PC-9 (cell line): ENCODE measurements at regions not wholly inside any gene's neighbourhood (a gene's known extent, or its start where the extent isn't known, plus 50 kb on each side); places are given as distances from the start of the nearest gene placed in this dataset.

ENCODE experiments used
- BruUV-seq: library from RNA; stranded (reverse); fragments of 400-500 nt; replicated peaks from 2 replicates; lab custom pipeline; 2021; lab: Mats Ljungman, UMichigan
- CTCF ChIA-PET: fragments of 300-600 bp; sonication (Branson Sonifier 250); formaldehyde crosslinking; loops from one replicate; lab custom pipeline; 2022; ENCODE audit warnings: antibody characterized with exemption; lab: Charles Lee
- POLR2A ChIA-PET: fragments of 300-600 bp; sonication (Branson Sonifier 250); formaldehyde crosslinking; loops from one replicate; lab custom pipeline; 2022; ENCODE audit warnings: antibody characterized with exemption; ENCODE audit not compliant: unreplicated experiment; lab: Charles Lee
- DNase-seq, 2 experiments: peaks; one replicate each; pipeline versions ENCODE4 v3.0.0 to v3.0.0-alpha.2; 2015 to 2022; ENCODE audit warnings: mixed read lengths in 1 of 2
- H2AFZ ChIP-seq: fragments of 200-600 bp; sonication (generic); 2 replicates; pipeline ENCODE4 v1.8.1; 2017; ENCODE audit warnings: antibody characterized with exemption
- H3F3A ChIP-seq: fragments of 200-600 bp; sonication (generic); 2 replicates; pipeline ENCODE4 v1.8.1; 2017; ENCODE audit warnings: antibody characterized with exemption, mild to moderate bottlenecking, low read depth; ENCODE audit not compliant: insufficient read depth
- H3K27ac ChIP-seq: fragments of 200-600 bp; sonication (generic); 2 replicates; pipeline ENCODE4 v1.6.1; 2016; ENCODE audit warnings: mixed run types
- H3K27me3 ChIP-seq: fragments of 200-600 bp; sonication (generic); 2 replicates; pipeline ENCODE4 v1.6.1; 2016; ENCODE audit warnings: low read depth, mixed run types; ENCODE audit not compliant: insufficient read depth
- H3K36me3 ChIP-seq: fragments of 200-600 bp; sonication (generic); 2 replicates; pipeline ENCODE4 v1.6.1; 2016; ENCODE audit warnings: low read depth, mixed run types
- H3K4me1 ChIP-seq: fragments of 200-600 bp; sonication (generic); replicated peaks from 2 replicates; pipeline ENCODE4 v1.6.1; 2016; ENCODE audit warnings: mixed run types; ENCODE audit not compliant: insufficient read depth
- H3K4me2 ChIP-seq: fragments of 200-600 bp; sonication (generic); 2 replicates; pipeline ENCODE4 v1.6.1; 2017; ENCODE audit warnings: mixed run types
- H3K4me3 ChIP-seq: fragments of 200-600 bp; sonication (generic); 2 replicates; pipeline ENCODE4 v1.6.1; 2016; ENCODE audit warnings: mixed run types
- H3K79me2 ChIP-seq: fragments of 200-600 bp; sonication (generic); 2 replicates; pipeline ENCODE4 v1.6.1; 2017; ENCODE audit warnings: low read depth, mixed run types
- H3K9me2 ChIP-seq: fragments of 200-600 bp; sonication (generic); 2 replicates; pipeline ENCODE4 v1.8.1; 2017; ENCODE audit warnings: mild to moderate bottlenecking; ENCODE audit not compliant: insufficient read depth
- H3K9me3 ChIP-seq: fragments of 200-600 bp; sonication (generic); 2 replicates; pipeline ENCODE4 v1.8.1; 2016; ENCODE audit warnings: low read depth; ENCODE audit not compliant: insufficient read depth
- H4K20me1 ChIP-seq: fragments of 200-600 bp; sonication (generic); 2 replicates; pipeline ENCODE4 v1.8.1; 2017; ENCODE audit not compliant: insufficient read depth
- CTCF ChIP-seq: fragments of 200-600 bp; sonication (generic); conservative IDR thresholded peaks from 2 replicates; pipeline ENCODE4 v1.6.1; 2017; ENCODE audit warnings: mixed run types, antibody characterized with exemption, mild to moderate bottlenecking, moderate library complexity
- EZH2 ChIP-seq: fragments of 200-600 bp; sonication (generic); IDR thresholded peaks from 2 replicates; pipeline ENCODE4 v1.8.0; 2017; ENCODE audit warnings: antibody characterized with exemption, low read depth
- intact Hi-C: fragments of 100-400 bp; cut with micrococcal nuclease; formaldehyde crosslinking; loops from one replicate; pipeline ENCODE4 v1.10.0; 2022; ENCODE audit not compliant: unreplicated experiment

GRCh38 chr21:37983336-37984095 is 67.3 kb upstream of the KCNJ6 start:
- POLR2A ChIA-PET, result no interaction called here
- Histone ChIP-seq H3K4me3 (no peak overlapping the region), H3K27ac (no peak overlapping the region), H4K20me1 (no peaks in the 10 kb centered on the region), H3K36me3 (no peaks in the 10 kb centered on the region), H3K4me1 (no peaks in the 10 kb centered on the region), H3F3A (no peaks in the 10 kb centered on the region), H3K79me2 (no peaks in the 10 kb centered on the region), H3K4me2 (no peak overlapping the region), H2AFZ (no peak overlapping the region), H3K9me2 (no peaks in the 10 kb centered on the region), H3K9me3 (no peaks in the 10 kb centered on the region), H3K27me3 (peaks cover 24% of the 10 kb centered on the region; the same call in 1 of the 2 replicates)
- CTCF ChIA-PET, result no interaction called here
- BruUV-seq, result no TSS peak
- intact Hi-C loops, result no loop called here
- no peak for DNase-seq
- TF ChIP-seq EZH2, result no peak
- TF ChIP-seq CTCF, result no peak

GRCh38 chr21:37984416-37984815 is 68.2 kb upstream of the KCNJ6 start:
- Histone ChIP-seq H4K20me1 (no peaks in the 10 kb centered on the region), H3F3A (no peaks in the 10 kb centered on the region), H3K9me3 (no peaks in the 10 kb centered on the region), H3K4me1 (no peaks in the 10 kb centered on the region), H3K27ac (no peak overlapping the region), H3K79me2 (no peaks in the 10 kb centered on the region), H3K4me3 (no peak overlapping the region), H3K9me2 (no peaks in the 10 kb centered on the region), H2AFZ (no peak overlapping the region), H3K27me3 (peaks cover 20% of the 10 kb centered on the region; the same call in 1 of the 2 replicates), H3K36me3 (no peaks in the 10 kb centered on the region), H3K4me2 (no peak overlapping the region)
- ChIA-PET CTCF (no interaction called here), POLR2A (no interaction called here)
- TF ChIP-seq CTCF, result no peak
- TF ChIP-seq EZH2, result no peak
- BruUV-seq, result no TSS peak
- no peak for DNase-seq
- intact Hi-C loops, result no loop called here

- Histone ChIP-seq H3K27ac (no peak overlapping the region), H3K4me1 (no peaks in the 10 kb centered on the region), H3K27me3 (peaks cover 11% of the 10 kb centered on the region; the same call in 1 of the 2 replicates), H3K9me2 (no peaks in the 10 kb centered on the region), H3K4me2 (no peak overlapping the region), H3F3A (no peaks in the 10 kb centered on the region), H2AFZ (no peak overlapping the region), H3K79me2 (no peaks in the 10 kb centered on the region), H4K20me1 (no peaks in the 10 kb centered on the region), H3K4me3 (no peak overlapping the region), H3K36me3 (no peaks in the 10 kb centered on the region), H3K9me3 (no peaks in the 10 kb centered on the region)
- CTCF ChIA-PET, result no interaction called here
- POLR2A ChIA-PET, result no interaction called here
- no TSS peak for BruUV-seq
- intact Hi-C loops, result no loop called here
- TF ChIP-seq CTCF (no peak), EZH2 (no peak)
- no peak for DNase-seq
Measured at GRCh38 chr21:37986000-37986399, 69.7 kb upstream of the KCNJ6 start.
